HK-2 (cell line): ENCODE measurements at regions not wholly inside any gene's neighbourhood (a gene's known extent, or its start where the extent isn't known, plus 50 kb on each side); places are given as distances from the start of the nearest gene placed in this dataset.
"Not testable (repeated sequence)": the region's sequence is repeated elsewhere in the genome, so short reads cannot be mapped to it uniquely, and the experiment has no call there.

Source experiments
- DNase-seq: peaks from one replicate; pipeline ENCODE4 v3.0.0-alpha.2; 2018; ENCODE audit not compliant: unreplicated experiment

DNA sequence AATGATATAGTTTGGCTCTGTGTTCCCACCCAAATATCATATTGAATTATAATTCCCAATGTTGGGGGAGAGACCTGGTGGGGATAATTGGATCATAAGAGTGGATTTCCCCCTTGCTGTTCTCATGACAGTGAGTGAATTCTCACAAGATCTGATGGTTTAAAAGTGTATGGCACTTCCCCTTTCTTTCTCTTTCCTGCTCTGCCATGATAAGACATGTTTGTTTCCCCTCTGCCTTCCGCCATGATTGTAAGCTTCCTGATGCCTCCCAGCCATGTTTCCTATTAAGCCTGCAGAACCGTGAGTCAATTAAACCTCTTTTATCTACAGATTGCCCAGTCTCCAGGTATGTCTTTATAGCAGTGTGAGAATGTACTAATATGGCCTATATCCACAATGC, 126.7 kb upstream of the GMNC start:
- no peak for DNase-seq

DNA sequence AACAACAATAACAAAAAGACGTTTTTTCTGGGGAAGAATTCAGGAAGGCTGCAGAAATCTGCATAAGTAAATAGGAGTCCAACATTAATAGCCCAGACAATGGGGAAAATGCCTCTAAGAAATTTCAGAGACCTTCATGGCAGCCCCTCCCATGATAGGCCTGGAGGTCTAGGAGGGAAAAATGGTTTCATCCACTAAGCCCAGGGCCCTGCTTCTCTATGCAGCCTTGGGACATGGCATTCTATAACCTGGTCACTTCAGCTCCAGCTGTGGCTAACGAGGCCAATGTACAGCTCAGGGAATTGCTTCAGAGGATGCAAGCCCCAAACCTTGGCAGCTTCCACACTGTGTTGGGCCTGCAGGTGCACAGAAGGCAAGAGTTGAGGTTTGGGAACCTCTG, 125.6 kb upstream of the GMNC start:
- DNase-seq: no peak

DNA sequence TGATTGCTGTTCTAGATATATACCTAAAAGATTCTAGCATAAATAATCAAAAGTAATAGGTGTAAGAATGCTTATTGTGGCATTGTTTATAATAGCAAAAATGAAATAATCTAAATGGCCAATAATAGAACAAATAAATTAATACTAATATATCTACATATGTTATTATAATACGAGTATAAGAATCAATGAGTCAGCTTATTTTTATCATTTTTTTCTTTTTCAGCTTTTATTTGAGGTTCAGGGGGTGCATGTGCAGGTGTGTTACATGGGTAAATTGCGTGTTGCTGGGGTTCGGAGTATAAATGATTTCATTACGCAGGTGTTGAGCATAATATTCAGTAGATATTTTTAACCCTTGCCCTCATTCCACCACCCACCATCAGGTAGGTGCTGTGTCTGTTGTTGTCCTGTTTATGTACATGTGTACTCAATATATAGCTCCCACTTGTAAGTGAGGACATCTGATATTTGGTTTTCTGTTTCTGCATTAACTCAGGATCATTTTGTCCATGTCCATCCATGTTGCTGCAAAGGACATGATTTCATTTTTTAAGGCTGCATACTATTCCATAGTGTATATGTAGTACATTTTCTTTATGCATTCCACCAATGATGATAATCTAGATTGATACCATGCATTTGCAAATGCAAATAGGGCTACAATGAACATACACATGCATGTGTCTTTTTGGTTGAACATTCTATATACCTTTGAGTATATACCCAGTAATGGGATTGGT, 122.2 kb upstream of the GMNC start:
- no peak for DNase-seq

DNA sequence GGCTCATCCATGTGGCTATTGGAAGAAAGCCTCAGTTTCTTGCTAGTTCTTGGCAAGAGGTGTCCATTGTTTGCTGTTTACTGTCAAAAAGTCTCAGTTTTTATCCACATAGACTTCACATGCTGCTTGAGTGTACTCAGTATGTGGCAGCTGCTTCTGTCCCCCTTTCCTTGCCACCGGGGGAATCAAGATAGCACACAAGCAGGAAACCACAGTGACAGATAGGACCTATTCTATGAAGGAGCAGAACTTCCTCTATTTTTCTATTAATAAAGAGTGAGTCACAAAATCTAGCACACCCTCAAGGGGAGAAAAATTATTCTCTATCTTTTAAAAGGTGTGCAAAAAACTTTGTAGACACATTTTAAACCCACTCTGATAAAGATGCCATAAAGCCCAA, 121.4 kb upstream of the GMNC start:
- DNase-seq: no peak

DNA sequence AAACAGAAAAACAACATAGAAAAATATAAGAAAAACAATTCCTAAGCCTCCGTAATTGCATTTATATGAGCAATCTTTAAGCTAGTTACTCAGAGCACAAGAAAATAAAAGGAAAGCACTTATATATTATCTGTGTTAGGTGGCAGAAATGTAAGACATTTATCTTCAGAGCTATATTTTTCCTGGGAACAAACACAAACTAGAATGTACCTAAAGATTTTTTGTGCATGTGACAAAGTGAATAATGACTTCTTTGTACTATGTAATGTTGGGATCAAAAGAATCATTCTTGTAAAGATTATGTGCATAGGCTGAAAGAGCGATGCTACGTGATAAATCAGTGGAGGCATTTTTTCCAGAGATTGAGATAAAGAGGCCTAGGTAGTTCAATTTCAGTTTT, 111.3 kb upstream of the GMNC start:
- DNase-seq: no peak

DNA sequence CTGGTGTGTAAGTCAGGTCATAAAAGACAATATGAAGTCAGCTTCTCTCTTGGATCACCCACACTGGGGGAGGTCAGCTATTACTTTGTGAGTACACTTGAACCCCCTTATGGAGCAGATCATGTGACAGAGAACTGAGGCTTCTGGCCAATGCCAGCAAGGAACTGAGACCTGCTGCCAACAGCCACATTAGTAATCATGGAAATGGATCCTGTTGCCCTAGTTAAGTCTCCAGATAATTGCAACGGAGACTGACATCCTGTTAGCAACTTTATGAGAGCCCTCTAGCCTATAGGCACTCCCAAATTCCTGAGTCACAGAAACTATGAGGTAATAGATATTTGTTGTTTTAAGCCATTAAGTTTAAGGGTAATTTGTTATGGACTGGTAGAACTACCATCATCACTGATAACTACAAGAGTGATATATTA, 110.4 kb upstream of the GMNC start:
- DNase-seq: no peak

DNA sequence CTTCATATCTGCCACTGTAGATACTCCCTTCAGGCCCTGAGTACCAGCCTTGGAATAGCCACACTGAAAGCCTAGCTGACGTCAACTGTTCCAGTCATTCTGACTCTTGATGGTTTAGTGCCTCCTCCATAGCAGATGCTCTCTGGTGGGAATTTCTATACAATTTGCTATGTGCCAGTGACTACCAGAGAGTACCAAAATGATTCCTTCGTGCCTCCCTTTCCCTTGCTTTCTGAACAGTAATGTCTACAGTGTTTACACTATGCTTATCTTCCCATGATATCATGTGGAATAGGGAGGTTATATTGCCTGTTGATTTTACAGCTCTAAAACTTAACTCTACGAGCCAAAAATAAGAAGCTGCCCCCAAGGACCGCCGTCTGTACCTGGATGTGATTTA, 109.7 kb upstream of the GMNC start:
- DNase-seq: no peak

DNA sequence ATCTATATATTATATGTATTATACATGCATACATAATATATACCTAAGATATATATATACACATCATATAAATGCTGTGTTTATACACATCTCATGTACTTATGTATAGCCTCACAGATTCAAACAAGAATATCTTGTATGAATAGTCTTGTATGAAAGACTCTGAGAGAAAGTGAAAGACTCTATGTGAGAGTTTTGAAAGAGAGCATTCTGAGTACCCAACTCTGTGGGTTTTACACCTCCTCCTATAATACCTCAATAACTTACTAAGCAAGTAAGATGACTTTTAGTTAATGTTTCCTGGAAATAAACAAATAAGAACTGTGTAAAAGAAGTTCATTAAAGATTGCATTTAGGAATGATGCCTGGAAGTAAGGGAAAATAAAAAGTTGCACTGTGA, 108.1 kb upstream of the GMNC start:
- no peak for DNase-seq

DNA sequence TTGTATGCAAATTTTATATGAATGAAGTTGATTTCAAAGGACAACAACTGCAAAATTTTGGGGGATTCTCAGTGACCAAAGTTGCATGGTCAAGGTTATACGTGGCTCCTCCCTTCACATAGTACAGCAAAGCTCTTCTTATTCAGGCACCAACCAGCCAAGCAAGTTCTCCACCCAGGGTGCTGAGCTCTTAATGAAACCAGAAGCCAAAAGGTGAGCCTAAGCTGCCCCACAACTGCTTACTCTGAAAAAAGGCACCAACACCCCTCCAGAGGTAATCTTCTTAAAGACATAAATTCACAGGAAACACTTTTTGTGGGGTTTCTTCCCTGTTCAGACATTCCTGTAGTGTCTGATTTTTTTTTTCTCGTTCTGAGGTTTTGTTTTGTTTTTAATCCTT, 106.1 kb upstream of the GMNC start:
- DNase-seq: no peak

DNA sequence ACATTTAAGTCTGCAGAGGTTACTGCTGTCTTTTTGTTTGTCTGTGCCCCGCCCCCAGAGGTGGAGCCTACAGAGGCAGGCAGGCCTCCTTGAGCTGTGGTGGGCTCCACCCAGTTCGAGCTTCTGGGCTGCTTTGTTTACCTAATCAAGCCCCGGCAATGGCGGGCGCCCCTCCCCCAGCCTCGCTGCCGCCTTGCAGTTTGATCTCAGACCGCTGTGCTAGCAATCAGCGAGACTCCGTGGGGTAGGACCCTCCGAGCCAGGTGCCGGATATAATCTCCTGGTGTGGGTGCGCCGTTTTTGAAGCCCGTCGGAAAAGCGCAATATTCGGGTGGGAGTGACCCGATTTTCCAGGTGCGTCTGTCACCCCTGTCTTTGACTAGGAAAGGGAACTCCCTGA, 102.4 kb upstream of the GMNC start:
- not testable (repeated sequence) for DNase-seq

DNA sequence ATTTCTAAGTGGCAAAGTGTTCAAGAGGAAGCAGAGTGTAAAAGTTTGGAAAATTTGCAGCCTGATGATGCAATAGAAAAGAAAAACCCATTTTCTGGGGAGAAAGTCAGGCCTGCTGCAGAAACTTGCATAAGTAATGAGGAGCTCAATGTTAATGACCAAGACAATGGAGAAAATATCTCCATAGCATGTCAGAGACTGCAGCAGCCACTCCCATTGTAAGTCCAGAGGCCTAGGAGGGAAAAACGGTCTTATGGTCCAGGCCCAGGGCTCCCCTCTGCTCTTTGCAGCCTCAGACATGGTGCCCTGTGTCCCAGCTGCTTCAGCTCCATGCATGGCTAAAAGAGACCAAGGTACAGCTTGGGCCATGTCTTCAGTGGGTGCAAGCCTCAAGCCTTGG, 96.6 kb upstream of the GMNC start:
- DNase-seq: no peak

DNA sequence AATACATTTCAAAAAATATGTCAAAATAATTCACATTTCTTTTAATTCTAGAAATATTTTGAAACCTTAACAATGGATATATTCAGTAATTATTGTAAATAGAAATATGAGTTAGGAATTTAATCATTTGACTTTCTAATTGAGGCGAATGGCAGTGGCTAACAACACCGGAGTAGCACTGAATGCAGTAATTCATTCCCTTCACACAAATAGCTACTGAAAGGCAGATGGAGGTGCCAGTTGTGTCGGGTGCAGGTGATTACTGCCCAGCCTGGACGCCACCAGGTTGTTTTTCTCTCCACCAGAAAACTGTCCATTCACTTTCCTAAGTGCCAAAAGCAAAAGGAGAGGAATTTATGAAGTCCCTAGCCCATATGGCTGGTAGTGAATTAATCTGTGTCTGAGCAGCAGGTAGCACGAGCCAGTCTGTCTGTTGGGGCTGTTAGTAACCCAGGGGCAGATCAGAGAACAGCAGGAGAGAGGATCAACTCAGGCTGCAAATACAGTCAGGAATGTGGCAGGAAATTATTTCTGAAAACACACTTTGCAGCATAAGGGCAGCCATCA, 79.3 kb upstream of the GMNC start:
- DNase-seq: no peak

DNA sequence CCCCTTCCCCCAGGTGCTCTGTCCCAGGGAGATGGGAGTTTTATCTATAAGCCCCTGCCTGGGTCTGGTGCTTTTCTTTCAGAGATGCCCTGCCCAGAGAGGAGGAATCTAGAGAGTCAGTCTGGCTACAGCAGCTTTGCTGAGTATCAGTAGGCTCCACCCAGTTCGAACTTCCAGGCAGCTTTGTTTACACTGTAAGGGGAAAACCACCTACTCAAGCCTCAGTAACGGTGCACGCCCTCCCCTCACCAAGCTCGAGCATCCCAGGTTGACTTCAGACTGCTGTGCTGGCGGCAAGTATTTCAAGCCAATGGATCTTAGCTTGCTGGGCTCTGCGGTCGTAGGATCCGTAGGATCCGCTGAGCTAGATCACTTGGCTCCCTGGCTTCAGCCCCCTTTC, 72.1 kb upstream of the GMNC start:
- not testable (repeated sequence) for DNase-seq

DNA sequence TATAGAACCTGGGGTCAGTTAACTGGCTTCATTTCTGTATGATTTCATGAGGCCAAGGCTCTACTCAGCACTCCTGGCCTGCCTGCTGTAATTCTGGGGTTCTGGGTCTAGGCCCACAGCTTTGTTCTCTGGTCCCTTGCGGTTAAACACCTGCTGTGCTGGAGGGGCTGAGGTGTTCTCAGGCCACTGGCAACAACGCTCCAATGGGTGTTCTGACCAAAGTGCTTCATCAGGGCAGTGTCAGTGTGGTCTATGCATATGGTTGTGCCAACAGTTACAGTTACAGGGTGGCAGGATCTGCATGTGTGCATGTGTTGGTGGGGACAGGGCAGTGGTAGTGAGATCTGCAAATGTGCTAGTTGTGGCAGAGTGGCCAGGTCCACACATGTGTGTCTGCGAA, 64.1 kb upstream of the GMNC start:
- DNase-seq: no peak

DNA sequence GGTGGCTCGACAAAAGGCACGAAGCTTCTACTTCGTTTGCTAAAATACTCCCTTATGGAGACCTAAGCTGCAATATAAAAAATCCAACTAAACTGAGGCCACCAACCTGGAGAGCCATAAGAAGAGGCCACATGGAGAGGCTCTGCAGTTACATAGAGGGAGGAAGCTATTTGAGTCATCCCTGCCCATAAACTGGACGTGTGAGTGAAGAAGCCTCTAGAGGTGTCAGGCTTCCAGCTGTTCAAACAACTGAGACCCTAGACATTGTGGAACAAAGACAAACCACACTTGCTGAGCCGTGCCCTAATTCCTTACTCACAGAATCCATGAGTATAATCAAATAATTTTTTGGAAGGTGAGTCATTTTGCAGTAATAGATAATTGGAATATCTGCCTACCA, 50.2 kb upstream of the GMNC start:
- no peak for DNase-seq
